ENCODE measurements at regions not wholly inside any gene's neighbourhood (a gene's known extent, or its start where the extent isn't known, plus 50 kb on each side); places are given as distances from the start of the nearest gene placed in this dataset.

- Histone ChIP-seq H3K4me1 (ENCODE audit: insufficient read depth, low read length) (no peaks in the 10 kb centered on the region), H4K20me1 (ENCODE audit: insufficient read depth, low read length) (no peaks in the 10 kb centered on the region), H3K27me3 (ENCODE audit: insufficient read depth, low read length) (no peaks in the 10 kb centered on the region), H3K27ac (ENCODE audit: low read depth, low read length) (no peak overlapping the region), H3K4me2 (ENCODE audit: insufficient read depth, low read length) (no peak overlapping the region), H3K9me3 (ENCODE audit: low read depth, low read length) (no peaks in the 10 kb centered on the region), H3K36me3 (ENCODE audit: insufficient read depth, low read length) (no peaks in the 10 kb centered on the region), H2AFZ (ENCODE audit: low read length) (no peak overlapping the region), H3K4me3 (ENCODE audit: insufficient read depth, low read length) (no peak overlapping the region), H3K79me2 (ENCODE audit: insufficient read depth, low read length) (no peaks in the 10 kb centered on the region)
- no peak for TF ChIP-seq CTCF (IDR thresholded peaks at IDR 0.05; ENCODE audit: extremely low read depth, low read depth, low read length)
- no peak for DNase-seq (ENCODE audit: insufficient read length, low spot score, missing footprints)
These were observed 842.1 kb downstream of the AACS start for GRCh38 chr12:125907351-125907750.

GRCh38 chr12:125919856-125920470 lies 854.7 kb downstream of the AACS start:
- H3K27ac ChIP-seq (ENCODE audit: low read depth, low read length), result no peak overlapping the region
- H3K4me3 ChIP-seq (ENCODE audit: insufficient read depth, low read length), result no peak overlapping the region
- H2AFZ ChIP-seq (ENCODE audit: low read length), result no peak overlapping the region
- TF ChIP-seq CTCF (IDR thresholded peaks at IDR 0.05; ENCODE audit: extremely low read depth, low read depth, low read length), result no peak
- H3K79me2 ChIP-seq (ENCODE audit: insufficient read depth, low read length), result no peaks in the 10 kb centered on the region
- no peaks in the 10 kb centered on the region for H3K27me3 ChIP-seq (ENCODE audit: insufficient read depth, low read length)
- H3K4me2 ChIP-seq (ENCODE audit: insufficient read depth, low read length), result no peak overlapping the region
- H3K36me3 ChIP-seq (ENCODE audit: insufficient read depth, low read length), result no peaks in the 10 kb centered on the region
- H3K4me1 ChIP-seq (ENCODE audit: insufficient read depth, low read length), result no peaks in the 10 kb centered on the region
- DNase-seq (ENCODE audit: insufficient read length, low spot score, missing footprints), result no peak
- no peaks in the 10 kb centered on the region for H3K9me3 ChIP-seq (ENCODE audit: low read depth, low read length)
- no peaks in the 10 kb centered on the region for H4K20me1 ChIP-seq (ENCODE audit: insufficient read depth, low read length)

- Histone ChIP-seq H3K27me3 (ENCODE audit: insufficient read depth, low read length) (no peaks in the 10 kb centered on the region), H3K4me3 (ENCODE audit: insufficient read depth, low read length) (no peak overlapping the region), H3K4me1 (ENCODE audit: insufficient read depth, low read length) (no peaks in the 10 kb centered on the region), H3K9me3 (ENCODE audit: low read depth, low read length) (no peaks in the 10 kb centered on the region), H4K20me1 (ENCODE audit: insufficient read depth, low read length) (no peaks in the 10 kb centered on the region), H2AFZ (ENCODE audit: low read length) (no peak overlapping the region), H3K4me2 (ENCODE audit: insufficient read depth, low read length) (no peak overlapping the region), H3K27ac (ENCODE audit: low read depth, low read length) (no peak overlapping the region), H3K79me2 (ENCODE audit: insufficient read depth, low read length) (no peaks in the 10 kb centered on the region), H3K36me3 (ENCODE audit: insufficient read depth, low read length) (no peaks in the 10 kb centered on the region)
- TF ChIP-seq CTCF (IDR thresholded peaks at IDR 0.05; ENCODE audit: extremely low read depth, low read depth, low read length), result no peak
- peak; percentile 15 for DNase-seq (ENCODE audit: insufficient read length, low spot score, missing footprints)
These were observed 857.1 kb downstream of the AACS start for GRCh38 chr12:125922330-125922729.

- Histone ChIP-seq H3K27ac (ENCODE audit: low read depth, low read length) (no peak overlapping the region), H2AFZ (ENCODE audit: low read length) (no peak overlapping the region), H3K36me3 (ENCODE audit: insufficient read depth, low read length) (no peaks in the 10 kb centered on the region), H3K4me1 (ENCODE audit: insufficient read depth, low read length) (no peaks in the 10 kb centered on the region), H3K79me2 (ENCODE audit: insufficient read depth, low read length) (no peaks in the 10 kb centered on the region), H3K4me2 (ENCODE audit: insufficient read depth, low read length) (no peak overlapping the region), H3K27me3 (ENCODE audit: insufficient read depth, low read length) (no peaks in the 10 kb centered on the region), H3K4me3 (ENCODE audit: insufficient read depth, low read length) (no peak overlapping the region), H3K9me3 (ENCODE audit: low read depth, low read length) (no peaks in the 10 kb centered on the region), H4K20me1 (ENCODE audit: insufficient read depth, low read length) (no peaks in the 10 kb centered on the region)
- no peak for TF ChIP-seq CTCF (IDR thresholded peaks at IDR 0.05; ENCODE audit: extremely low read depth, low read depth, low read length)
- DNase-seq (ENCODE audit: insufficient read length, low spot score, missing footprints), result no peak
These were observed 871.3 kb downstream of the AACS start for GRCh38 chr12:125936502-125936901.
